GM21447 (cell line): ENCODE measurements at regions not wholly inside any gene's neighbourhood (a gene's known extent, or its start where the extent isn't known, plus 50 kb on each side); places are given as distances from the start of the nearest gene placed in this dataset.

Experiments
- ATAC-seq: cut with Tn5 transposase; IDR thresholded peaks from one replicate; pipeline ENCODE4 v1.9.1; 2021; ENCODE audit not compliant: unreplicated experiment

DNA sequence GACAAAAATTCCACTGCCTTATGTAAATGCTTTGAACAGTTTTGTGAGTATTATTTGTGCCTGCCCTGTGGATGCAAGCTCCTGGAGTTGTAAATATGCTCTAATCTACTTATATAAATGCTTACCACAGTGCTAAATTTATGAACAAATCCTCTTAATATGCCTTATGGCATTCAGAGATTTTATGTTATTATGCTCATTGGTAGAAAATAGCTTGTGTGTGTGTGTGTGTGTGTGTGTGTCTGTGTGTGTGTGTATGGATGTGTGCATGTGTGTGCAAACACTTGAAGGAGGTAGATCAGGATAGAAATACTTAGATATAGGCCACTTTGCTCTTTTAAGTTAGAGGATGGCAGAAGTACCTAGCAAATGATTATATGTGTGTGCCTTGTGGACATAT is 253.9 kb downstream of the TAF11L14 start:
- no peak for ATAC-seq

DNA sequence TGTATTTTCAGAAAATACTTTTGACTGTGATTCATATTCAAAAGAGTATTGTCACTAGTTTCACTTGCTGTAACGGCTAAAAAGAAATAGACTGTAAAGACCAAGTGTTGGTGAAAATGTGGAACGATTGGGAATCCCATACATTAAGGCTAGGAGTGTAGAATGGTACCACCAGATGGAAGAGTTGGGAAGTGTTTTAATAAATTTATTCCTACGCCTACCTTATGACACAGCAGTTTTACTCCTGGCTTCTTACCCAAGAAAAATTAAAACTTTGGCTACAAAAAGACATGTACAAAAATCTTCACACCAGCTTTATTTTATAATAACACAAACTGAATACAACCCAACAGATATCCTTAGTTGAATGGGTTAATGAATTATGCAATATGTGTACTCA is 256.2 kb downstream of the TAF11L14 start:
- ATAC-seq, result no peak

DNA sequence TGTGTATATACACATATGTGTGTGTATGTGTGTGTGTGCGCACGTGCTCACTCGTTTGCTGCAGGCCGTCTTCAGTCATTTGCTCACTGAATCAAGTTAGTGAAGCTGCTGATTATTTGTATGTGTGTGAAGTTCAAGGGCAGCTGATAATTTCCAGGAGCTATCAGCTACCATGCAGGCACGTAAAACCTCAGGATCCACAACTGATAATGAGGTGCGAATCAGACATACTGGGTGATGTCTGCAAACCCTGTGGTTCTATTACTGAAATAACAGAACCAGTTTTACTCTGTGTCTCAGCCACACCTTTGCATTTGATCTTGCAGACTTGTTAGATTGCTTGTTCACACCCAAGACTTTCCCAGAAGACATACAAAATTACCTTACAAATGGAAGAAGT is 257.6 kb downstream of the TAF11L14 start:
- no peak for ATAC-seq

DNA sequence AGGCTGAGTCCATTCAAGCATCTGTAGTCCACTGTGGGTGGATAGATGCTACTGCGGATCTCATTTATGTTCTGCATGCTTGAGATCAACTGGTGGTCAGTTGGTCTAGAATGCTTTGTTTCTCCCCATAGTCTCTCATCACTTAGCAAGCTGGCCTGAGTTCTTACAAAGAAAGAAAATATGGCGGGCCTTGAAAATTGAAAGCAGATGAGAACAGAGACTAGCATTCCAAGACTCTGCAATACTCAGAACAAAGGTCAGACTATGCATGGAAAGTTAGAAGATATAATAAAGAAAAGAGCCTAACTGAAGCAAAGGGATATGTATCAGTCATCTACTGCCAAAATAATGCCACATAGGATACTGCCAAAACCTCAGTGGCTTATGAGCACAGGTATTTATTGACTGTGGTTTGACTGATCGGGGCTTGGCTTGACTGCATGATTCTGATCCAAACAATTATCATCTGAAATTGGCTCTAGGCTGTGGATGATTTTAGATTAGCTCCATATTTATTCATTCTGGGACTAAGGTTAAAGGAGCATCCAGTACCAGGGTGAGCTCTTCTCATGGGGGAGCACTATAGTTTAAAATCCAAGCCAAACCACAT is 258.9 kb downstream of the TAF11L14 start:
- no peak for ATAC-seq

DNA sequence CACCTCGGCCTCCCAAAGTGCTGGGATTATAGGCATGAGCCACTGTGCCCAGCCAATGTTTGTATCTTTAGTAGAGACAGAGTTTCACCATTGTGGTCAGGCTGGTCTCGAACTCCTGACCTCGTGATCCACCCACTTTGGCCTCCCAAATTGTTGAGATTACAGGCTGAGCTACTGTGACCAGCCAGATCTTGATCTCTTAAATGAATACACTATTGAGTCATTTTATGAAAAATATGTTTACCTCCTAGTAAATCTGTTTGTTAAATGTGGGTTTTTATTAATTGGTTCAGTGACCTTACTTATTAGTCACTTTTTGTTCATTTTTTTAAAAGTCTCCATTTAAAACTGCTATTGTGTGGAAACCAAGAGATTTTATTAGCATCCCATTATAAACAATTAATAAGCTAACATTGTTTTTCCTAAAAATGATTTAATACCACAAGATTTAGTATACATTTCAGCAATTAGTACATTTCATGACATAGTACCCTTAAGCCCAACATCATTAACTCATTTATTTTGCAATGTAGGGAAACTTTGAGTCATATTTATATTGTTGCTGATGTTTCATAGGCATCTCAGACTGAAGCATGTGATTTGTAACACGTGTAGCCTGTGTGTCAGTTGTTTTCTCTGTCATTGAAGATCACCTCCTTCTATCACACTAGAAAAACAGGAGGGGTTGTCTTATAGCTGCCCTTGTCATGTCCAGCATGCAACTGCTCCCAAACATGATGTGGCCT is 261.2 kb downstream of the TAF11L14 start:
- no peak for ATAC-seq

DNA sequence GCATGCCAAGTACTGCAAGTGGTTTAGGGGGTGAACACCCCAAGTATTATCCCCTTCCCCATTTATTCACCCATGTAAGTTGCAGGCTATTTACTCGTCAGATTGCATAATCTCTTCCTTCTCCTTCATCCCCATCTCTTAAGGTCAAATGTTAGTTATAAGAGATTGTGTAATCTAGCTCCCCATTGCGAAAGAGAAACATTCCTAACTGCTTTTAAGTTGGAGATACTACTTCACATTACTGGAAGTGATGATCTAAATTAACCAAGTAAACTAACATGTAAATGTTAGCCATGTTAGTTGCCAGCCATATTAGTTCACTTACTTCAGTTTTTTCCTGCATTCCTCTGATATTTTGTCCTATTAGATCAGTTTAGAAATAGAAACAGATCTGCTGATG is 262.3 kb downstream of the TAF11L14 start:
- ATAC-seq, result no peak

DNA sequence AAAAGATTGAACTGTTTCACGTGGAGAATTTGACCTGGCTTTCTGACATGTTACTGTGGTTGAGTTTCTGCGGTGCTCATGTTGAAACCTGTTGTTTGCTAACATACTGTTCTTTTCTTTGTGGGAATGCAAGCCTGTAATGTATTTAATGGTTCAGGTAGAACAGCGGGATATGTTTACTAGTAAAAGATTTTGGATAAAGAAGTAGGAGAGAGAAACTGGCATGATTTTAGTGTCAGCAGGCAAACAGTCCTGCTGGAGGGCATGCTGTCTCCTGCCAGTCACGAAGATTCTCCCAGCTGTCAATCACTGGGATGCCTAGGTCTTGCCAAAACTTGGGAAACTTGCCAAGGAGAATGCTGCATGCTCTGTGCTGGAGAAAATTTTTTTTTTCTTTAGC is 263.5 kb downstream of the TAF11L14 start:
- no peak for ATAC-seq

DNA sequence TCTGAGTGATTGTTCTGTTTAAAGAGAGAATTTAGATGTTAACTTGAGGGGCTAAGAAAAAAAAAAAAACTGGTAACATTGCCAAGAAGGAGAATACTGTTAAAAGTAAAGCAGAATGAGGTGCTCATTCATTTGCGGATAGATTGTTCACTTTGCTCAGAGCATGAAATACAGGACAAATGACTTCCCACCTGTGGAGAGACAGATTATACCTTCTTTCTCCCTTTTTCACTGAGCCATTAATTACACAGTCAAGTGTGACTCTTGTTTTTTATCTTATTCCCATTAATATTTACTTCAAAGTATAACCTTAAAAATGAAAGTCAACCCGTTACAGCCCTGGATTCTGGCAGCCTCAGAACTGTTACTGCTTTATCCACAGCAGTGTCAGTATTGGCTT is 264.5 kb downstream of the TAF11L14 start:
- no peak for ATAC-seq

DNA sequence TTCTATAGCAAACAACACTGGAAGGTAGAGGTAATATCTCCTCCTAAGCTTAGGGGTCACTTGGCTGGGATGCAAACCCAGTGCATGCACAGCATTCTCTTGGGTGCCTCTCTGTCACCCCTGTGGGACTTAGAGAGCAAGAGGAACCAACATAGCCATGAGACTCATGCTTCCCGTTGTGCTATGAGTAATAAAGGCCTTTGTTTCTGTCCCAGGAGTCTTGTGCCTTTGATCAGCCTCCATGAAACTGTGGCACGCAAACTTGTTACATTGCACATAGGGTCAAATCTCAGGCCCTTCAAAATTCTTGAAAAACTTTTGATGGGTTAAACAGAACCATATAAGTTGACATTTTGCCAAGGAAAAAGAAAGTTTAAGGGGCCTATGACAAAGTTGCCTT is 272.8 kb downstream of the TAF11L14 start:
- ATAC-seq, result peak; percentile 70

DNA sequence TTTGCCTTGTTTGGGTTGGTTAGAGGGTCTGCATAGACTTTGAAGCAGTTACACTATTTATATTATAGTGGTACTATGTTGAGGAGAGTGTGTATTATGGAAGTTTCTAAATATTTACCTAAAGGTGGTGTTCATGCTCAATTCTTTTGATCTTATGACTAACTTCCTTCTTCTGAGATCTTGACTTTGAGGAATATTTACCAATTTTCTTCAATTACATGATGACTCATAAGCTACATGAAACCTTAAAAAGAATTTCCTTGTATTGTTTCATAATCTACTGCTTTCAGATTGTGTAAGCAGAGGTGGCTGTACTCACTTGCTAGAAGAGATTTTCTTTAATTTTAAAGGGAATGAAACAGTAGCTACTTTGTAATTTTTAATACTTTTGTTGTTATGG is 276.1 kb downstream of the TAF11L14 start:
- ATAC-seq, result no peak

DNA sequence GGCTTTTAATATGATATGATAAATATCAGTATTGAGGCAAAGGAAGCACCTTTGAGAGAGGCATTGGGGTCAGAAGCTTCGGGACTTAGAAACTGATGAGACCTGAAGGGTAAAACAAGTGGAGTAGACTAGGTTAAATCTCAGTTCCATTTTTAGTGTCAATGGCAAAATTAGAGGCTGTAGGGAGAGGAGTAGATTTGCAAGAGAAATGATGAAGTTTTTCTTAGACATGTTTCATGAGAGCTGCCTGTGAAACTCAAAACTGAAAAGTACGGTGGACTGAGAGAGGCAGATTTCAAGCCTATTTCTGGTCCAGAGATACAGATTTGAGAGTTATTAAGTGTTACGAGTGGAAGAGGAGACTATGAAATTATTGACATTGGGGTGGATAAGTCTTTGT is 278.5 kb downstream of the TAF11L14 start:
- no peak for ATAC-seq

DNA sequence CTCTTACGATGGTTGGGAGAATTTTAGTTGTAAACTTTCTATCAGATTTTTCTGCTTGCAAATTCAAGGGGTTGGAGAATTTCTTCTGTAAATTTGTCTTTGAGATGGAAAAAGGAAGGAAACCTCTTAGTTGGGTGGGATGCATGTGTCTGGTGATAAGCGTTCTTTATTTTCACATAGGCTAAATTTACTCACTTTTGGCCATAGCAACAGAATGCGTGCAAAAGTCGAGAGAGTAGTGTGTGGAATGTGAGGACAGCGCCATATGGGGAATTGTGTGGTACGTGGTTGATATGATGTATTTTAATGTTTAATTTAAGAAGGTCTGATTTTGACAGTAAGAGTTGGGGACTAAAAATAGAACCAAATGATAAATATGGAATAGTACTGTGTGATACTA is 282.2 kb downstream of the TAF11L14 start:
- no peak for ATAC-seq

DNA sequence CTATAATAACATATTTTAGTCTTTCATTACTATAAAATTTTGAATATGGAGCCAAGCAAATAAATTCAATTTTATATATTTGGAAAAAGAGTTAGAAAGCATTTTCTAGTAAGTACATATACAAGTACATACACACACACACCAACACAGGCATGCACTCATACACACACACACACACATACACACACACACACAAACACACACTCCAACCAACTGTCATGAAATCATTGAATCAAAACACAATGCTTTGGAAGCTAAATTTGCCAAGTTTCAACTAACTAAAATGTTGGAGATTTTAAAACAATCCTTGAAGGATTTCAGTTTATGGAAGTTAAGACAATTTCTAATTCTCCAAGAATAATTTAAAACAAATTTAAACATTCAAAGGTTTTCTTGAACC is 283.2 kb downstream of the TAF11L14 start:
- ATAC-seq, result no peak

DNA sequence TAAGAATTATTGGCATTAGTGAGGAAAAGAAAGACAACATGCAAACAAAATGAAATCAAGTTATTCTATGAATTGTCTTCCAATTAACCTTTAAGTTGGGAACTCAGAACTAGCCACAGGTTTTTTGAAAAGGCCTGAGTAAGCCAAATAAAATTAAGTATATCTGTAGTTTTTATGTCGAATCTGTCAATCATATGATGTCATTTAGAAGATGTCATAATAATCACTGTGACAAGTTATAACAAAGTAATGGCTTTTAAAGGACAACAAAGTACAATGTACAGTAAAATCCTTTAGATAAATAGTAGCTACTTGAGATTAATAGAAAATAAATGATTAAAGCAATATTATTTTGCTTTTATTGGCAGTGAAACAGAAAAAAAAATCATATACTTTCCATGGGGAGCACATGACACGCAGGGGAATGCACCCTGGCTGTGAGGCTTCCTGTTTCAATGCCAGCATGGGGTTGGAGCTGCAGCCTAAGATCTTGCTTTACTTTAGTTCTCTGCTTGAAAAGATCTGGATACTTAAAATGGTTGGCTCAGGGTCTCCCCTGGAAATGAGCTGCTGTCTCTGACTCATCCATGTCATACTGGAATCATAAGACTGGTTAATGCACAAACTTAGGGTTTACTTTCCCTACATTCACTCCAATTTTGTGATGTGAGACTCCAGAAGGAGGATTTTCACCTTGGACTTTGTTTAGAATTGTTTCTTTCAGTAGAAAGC is 284.3 kb downstream of the TAF11L14 start:
- ATAC-seq, result no peak

DNA sequence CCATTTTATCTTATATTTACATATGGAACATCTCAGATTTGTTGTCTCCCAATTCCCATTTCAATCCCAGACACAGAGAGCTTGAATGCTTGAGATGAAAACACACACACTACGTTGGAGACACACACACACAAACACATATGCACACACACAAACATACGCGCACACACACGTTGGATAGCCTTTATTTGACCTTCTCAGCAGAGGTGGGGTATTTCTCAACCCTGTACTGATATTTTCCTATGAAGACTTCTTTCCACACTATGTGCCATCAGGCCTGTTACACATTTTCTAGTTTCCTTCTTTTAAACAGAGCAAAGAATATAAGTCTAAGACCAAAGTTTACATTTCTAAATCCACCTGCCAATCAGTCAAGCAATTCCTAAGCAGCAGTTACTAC is 291.0 kb downstream of the TAF11L14 start:
- ATAC-seq, result no peak

DNA sequence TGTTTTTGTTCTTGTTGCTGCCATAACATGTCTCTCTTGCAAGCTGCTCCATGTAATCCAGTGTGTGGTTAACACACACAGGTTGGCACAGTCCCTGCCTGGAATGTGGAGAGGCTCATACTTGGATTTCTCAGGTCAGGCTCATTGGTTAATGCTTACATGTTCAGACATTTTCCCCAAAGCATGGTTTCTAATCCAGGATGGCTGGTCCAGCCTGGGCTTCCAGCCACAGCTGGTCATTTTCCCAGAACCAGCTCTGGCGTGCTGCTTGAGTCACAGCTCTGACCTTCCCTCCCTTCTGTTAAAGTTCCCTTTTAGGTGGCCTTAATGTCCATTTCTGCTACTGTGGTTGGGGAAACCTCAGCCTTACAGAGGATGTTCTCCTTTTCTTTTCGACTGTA is 294.3 kb downstream of the TAF11L14 start:
- no peak for ATAC-seq

DNA sequence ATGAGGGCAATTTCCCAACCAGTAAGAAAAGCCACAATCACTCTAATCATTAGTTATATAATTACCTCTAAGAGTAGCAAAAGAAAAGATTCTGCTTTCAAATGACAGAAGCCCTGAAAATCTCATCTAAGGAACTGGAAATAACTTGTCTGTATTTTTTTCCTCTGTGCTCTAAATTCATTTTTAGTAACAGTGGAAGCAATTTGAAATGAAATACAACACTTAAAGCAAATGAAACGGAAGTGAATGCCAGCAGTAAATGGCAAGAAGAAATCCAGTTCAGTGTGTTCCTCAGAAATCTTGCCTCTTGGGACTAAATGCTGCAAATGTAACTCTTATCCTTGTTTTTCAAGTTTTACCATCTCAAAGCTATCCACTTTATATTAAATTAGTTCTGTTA is 294.9 kb downstream of the TAF11L14 start:
- ATAC-seq, result no peak

DNA sequence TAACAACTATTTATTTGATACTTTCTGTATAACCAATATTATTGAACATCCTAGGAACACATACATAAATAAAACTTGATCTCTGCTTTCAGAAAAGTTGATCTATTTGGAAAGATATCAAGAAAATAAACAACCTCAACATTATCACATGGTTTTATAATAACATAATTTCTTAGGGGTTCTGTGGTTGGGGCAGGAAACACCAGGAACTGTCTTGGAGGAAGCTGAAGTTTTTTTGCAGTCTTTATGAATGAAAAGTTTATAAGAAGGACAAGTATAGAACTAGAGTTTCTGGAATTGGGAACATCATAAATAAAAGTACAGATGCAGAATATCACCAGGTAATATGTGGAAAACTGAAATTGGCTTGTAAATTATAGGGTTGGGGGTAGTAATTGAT is 296.1 kb downstream of the TAF11L14 start:
- ATAC-seq, result no peak

DNA sequence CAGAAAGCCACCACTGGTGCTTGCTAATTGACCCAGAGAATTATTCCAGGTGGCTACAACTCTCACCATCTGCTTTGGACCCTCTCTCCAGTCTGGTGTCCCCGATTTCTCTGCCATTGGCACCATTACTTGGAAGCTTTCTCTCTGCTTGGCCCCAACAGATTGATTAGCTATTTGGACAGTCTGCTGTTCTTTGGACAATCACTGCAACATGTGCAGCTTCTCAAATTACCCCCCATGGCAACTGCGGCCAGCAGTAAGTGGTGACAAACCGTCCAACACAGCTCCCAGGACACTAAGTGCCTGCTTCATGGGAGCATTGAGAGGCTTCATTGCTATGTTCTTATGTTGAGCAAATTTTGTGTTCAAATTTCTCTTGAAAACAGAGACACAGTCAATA is 309.8 kb downstream of the TAF11L14 start:
- no peak for ATAC-seq

DNA sequence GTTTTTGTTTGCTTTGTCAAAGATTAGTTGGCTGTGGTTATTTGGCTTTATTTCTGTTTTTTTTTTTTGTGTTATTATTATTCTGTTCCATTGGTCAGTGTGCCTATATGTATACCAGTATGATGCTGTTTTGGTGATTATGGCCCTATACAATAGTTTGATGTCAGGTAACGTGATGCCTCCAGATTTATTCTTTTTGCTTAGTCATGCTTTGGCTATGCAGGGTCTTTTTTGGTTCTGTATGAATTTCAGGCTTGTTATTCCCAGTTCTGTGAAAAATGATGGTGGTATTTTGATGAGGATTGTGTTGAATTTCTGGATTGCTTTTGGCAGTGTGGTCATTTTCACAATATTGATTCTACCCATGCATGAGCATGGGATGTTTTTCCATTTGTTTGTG is 312.8 kb downstream of the TAF11L14 start:
- no peak for ATAC-seq

DNA sequence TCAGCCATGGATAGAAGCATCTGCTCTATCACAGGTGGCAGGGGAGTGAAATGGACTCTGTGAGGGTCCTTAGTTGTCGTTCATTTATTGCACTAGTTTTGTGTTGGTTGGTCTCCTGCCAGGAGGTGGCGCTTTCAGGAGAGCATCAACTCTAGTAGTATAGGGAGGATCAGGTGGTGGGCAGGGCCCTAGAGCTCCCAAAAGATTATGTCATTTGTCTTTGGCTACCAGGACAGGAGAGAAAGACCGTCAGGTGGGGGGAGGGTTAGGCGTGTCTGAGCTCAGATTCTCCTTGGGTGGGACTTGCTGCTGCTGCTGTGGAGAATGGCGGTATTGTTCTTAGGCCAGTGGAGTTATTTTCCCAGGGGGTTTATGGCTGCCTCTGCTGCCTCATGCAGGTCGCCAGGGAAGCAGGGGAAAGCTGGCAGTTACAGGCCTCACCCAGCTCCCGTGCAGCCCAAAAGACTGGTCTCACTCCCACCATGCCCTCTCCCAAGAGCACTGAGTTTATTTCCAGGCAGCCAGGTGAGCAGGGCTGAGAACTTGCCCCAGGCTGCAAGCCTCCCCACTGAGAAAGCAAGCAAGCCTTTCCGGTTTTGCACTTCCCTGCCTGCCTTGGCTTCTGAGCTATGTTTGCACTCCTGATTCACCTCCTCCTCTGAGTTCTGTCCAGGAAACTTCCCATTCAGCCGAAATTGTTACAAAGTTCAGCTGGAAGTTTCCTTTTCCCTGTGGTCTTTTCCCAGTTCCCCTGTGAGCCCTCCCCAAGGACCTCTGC is 317.3 kb downstream of the TAF11L14 start:
- no peak for ATAC-seq

DNA sequence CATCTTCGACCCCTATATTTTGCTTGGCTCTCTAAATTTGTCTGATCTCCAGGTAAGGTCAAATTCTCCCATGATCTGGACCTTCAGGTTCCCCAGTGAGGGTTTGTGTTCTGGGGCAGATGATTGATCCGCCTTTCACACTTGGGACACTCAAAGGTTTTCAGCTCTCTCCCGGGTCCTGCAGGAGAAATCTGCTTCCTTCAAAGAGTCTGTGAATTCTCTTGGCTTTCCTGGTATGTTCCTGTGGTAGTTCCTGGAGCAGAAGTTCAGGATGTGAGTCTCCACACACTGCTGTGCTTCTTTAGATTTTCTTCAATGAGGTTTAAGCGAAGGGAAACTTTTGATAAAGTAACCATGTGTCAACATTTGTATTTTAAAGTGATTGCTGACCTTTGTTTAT is 318.0 kb downstream of the TAF11L14 start:
- no peak for ATAC-seq
